IPS-20b (cell line): ENCODE measurements at regions not wholly inside any gene's neighbourhood (a gene's known extent, or its start where the extent isn't known, plus 50 kb on each side); places are given as distances from the start of the nearest gene placed in this dataset.

Source experiments
- H3K27ac ChIP-seq: one replicate; pipeline ENCODE4 v1.5.1; 2013; ENCODE audit warnings: low read length
- H3K27me3 ChIP-seq: 2 replicates; pipeline ENCODE4 v1.6.1; 2013; ENCODE audit warnings: mild to moderate bottlenecking, low read length, inconsistent platforms; ENCODE audit not compliant: insufficient read depth
- H3K36me3 ChIP-seq: 2 replicates; pipeline ENCODE4 v1.6.1; 2013; ENCODE audit warnings: low read depth, mild to moderate bottlenecking, inconsistent platforms, low read length, moderate library complexity; ENCODE audit not compliant: insufficient read depth
- H3K4me1 ChIP-seq: 2 replicates; pipeline ENCODE4 v1.6.1; 2013; ENCODE audit warnings: mild to moderate bottlenecking, control low read depth, inconsistent platforms, low read length, moderate library complexity; ENCODE audit not compliant: insufficient read depth
- H3K4me3 ChIP-seq: 2 replicates; pipeline ENCODE4 v1.5.1; 2013; ENCODE audit warnings: mild to moderate bottlenecking, low read length, inconsistent platforms
- H3K9ac ChIP-seq: 2 replicates; pipeline ENCODE4 v1.6.1; 2013; ENCODE audit warnings: low read depth, mild to moderate bottlenecking, inconsistent platforms, low read length, moderate library complexity
- H3K9me3 ChIP-seq: 2 replicates; pipeline ENCODE4 v1.6.1; 2013; ENCODE audit warnings: mild to moderate bottlenecking, low read depth, low read length, inconsistent platforms; ENCODE audit not compliant: insufficient read depth

DNA sequence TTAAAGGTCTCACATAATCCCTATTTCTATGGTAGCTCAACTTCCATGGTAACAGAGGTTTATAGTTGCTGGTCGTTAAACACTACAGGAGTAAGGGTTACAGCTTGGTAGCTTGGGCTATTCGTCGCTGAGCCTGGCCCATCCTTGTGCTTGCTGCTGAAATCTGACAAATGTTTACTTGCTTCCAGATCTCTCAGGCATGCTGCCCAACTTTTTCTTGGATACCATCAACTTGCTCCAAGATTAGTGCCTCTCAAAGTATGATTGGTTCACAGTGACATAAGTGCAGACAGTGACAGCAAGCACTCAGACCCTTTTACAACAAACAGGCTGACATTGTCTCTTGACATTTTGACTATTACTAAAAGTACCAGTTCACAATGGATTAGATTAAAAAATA is 231.8 kb downstream of the KCNS3 start:
- H3K9me3 ChIP-seq: peaks cover 4% of the 10 kb centered on the region; the same call in 1 of the 2 replicates
- no peaks in the 10 kb centered on the region for H3K36me3 ChIP-seq
- no peak overlapping the region for H3K27ac ChIP-seq
- no peaks in the 10 kb centered on the region for H3K27me3 ChIP-seq
- H3K4me3 ChIP-seq: no peak overlapping the region
- H3K4me1 ChIP-seq: no peaks in the 10 kb centered on the region; the same call in 1 of the 2 replicates
- H3K9ac ChIP-seq: no peak overlapping the region

DNA sequence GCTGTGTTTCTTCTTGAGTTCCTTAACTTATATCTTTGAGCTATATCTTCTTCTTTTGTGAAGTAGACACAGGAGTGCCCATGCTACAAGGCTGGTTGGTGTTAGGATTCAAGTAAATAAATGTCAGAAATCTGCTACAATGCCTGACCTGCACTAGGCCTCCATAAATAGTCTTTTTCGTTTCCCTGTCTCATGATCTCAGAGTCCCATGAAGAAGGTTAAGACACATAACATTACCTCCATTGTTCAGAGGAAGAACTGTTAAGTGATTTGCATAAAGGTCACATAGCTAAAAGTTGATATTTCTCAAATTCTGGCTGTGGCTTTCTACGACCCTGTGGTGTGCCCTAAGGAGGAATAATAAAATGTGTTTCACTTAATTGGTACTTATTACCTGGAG is 228.4 kb downstream of the KCNS3 start:
- Histone ChIP-seq H3K9me3 (no peaks in the 10 kb centered on the region), H3K4me3 (no peak overlapping the region), H3K27ac (no peak overlapping the region), H3K27me3 (no peaks in the 10 kb centered on the region), H3K36me3 (no peaks in the 10 kb centered on the region), H3K4me1 (no peaks in the 10 kb centered on the region; the same call in 1 of the 2 replicates), H3K9ac (no peak overlapping the region)

DNA sequence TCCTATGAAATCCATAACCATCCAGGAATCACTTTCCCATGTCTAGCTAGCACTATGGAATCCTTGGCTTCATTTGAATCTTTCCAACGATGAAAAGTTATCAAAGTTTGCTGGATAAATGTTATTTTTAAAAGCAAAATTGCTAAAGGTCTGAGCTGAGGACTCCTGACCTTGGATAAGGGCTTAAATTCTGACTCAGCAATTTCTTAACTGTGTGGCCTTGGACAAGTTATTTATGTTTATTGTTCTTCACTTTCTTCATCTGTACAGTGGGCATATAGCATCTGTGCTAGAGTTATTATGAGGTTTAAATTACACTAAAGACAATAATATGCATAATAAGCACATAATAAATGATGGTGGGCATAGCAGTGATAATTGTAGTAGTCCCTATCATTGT is 227.5 kb downstream of the KCNS3 start:
- H3K4me3 ChIP-seq: no peak overlapping the region
- no peak overlapping the region for H3K27ac ChIP-seq
- no peak overlapping the region for H3K9ac ChIP-seq
- no peaks in the 10 kb centered on the region; the same call in 1 of the 2 replicates for H3K4me1 ChIP-seq
- H3K9me3 ChIP-seq: no peaks in the 10 kb centered on the region
- H3K27me3 ChIP-seq: no peaks in the 10 kb centered on the region
- no peaks in the 10 kb centered on the region for H3K36me3 ChIP-seq

DNA sequence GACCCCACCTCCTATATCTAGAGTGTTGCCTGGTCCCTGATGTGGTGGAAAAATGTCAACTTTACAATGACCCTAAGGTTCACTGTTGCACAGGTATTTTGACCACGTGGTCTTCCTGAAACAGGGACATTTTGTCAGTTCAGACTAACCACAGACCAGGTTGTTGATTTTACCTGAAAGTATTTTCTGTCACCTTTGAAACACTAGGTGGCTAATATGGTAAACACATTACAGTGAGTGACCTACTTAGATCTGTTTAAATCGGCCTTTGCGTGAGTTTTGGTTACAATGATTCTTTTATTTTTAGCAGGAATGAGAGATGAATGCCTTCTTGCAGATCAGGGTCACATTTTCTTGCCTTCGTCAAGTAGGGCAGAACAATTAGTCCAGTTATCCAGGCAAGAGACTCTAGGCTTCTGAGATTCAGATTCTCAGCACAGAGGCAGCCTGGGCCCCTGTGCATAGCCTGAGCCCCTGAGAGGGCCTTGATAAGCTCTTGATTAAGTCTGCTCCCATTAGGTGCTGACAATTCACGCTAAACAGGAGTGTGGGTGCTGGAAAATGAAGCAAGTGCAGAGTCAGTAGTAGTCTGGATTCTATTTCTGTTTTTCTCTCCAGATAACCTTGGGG is 226.2 kb downstream of the KCNS3 start:
- H3K27ac ChIP-seq: no peak overlapping the region
- no peaks in the 10 kb centered on the region for H3K36me3 ChIP-seq
- H3K9me3 ChIP-seq: no peaks in the 10 kb centered on the region
- H3K27me3 ChIP-seq: no peaks in the 10 kb centered on the region
- H3K4me3 ChIP-seq: no peak overlapping the region
- no peaks in the 10 kb centered on the region; the same call in 1 of the 2 replicates for H3K4me1 ChIP-seq
- H3K9ac ChIP-seq: no peak overlapping the region

DNA sequence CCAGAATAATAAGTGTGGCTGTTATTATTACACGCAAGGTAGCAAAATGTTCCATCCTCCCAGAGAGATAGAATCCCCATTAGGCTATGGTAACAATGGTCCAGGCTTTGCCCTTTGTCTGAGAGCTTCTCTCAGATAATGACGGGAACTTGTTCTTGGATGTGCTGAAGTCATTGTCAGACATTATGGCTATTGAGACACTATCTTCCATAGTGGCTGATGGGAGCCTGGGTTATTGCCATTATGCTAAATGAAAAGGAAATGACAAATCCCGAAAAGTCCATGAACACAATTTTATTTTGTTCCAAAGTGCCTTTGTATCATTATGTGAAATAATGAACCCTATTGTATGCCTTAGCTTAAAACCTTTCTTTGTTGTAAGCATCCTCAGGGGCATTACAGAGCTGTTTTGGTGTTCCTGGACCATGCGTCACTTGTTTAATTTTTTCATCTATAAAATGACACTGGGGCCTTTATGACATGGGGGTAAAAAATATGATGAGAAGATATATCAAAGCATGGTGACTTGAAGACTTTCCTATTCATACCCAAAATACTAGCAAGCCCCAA is 218.5 kb downstream of the KCNS3 start:
- H3K4me1 ChIP-seq: no peaks in the 10 kb centered on the region
- no peaks in the 10 kb centered on the region for H3K27me3 ChIP-seq
- H3K36me3 ChIP-seq: no peaks in the 10 kb centered on the region
- H3K9ac ChIP-seq: no peak overlapping the region
- H3K9me3 ChIP-seq: no peaks in the 10 kb centered on the region; the same call in 1 of the 2 replicates
- H3K4me3 ChIP-seq: no peak overlapping the region
- no peak overlapping the region for H3K27ac ChIP-seq

DNA sequence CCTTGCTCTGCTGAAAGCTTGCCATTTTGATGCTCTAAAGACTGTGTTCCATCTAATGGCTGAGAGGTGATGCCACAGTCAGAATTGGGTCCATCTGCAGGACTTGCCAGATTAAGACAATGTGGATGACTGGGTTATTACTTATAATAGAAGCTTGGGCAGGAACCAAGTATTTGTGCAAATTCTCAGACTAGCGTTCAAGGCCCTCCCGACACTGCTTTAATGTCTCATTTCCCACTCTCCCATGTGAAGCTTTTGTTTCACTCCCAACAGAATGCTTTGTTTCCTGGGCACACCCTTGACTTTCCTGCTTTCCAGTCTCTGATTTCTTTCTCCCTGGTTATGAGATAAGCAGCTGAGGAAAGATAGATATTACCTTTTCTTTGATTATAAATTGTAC is 215.8 kb downstream of the KCNS3 start:
- Histone ChIP-seq H3K36me3 (no peaks in the 10 kb centered on the region), H3K4me1 (no peaks in the 10 kb centered on the region), H3K9me3 (no peaks in the 10 kb centered on the region; the same call in 1 of the 2 replicates), H3K27me3 (no peaks in the 10 kb centered on the region), H3K27ac (no peak overlapping the region), H3K9ac (no peak overlapping the region), H3K4me3 (no peak overlapping the region)

DNA sequence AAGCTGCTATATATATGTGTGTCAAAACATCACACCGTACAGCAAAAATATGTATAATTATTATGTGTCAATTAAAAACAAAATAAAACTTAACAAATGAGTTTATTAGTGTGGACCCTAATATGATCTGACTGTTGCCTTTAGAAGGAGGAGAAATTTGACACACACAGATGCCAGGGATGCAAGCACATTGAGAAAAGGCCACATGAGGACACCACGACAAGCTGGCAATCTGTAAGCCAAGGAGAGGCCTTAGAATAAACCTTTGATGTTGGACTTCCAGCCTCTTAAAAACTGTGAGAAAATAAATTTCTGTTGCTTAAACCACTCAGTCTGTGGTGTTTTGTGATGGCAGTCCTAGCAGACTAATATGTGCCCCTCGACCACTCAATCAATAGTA is 214.7 kb downstream of the KCNS3 start:
- no peak overlapping the region for H3K4me3 ChIP-seq
- H3K27me3 ChIP-seq: no peaks in the 10 kb centered on the region
- no peak overlapping the region for H3K9ac ChIP-seq
- H3K27ac ChIP-seq: no peak overlapping the region
- no peaks in the 10 kb centered on the region; the same call in 1 of the 2 replicates for H3K9me3 ChIP-seq
- H3K4me1 ChIP-seq: no peaks in the 10 kb centered on the region
- no peaks in the 10 kb centered on the region for H3K36me3 ChIP-seq

GRCh38 chr2:18092760-18093159 is 214.3 kb downstream of the KCNS3 start:
- Histone ChIP-seq H3K9me3 (no peaks in the 10 kb centered on the region; the same call in 1 of the 2 replicates), H3K4me3 (no peak overlapping the region), H3K36me3 (no peaks in the 10 kb centered on the region), H3K4me1 (no peaks in the 10 kb centered on the region), H3K27me3 (no peaks in the 10 kb centered on the region), H3K27ac (no peak overlapping the region), H3K9ac (no peak overlapping the region)

DNA sequence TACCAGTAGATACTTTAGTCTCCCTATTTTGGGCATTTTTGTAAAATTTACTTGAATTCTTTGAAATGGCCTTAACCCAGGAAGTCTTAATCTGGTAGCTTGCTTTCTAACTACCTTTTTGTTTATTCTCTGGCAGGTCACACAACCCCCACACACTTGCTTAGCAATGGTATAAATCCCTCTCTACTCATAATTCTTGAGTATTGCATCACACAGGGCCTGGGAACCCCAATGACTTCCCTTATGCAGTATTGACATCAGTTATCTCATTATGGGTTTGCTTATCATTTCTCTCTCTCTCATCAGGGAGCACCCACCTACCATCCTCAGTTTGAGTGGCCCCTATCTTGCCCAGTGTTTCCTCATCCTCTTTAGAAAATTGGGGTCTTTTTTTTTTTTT is 207.1 kb downstream of the KCNS3 start:
- no peaks in the 10 kb centered on the region for H3K9me3 ChIP-seq
- no peak overlapping the region for H3K4me3 ChIP-seq
- no peaks in the 10 kb centered on the region for H3K36me3 ChIP-seq
- no peaks in the 10 kb centered on the region for H3K27me3 ChIP-seq
- no peak overlapping the region for H3K9ac ChIP-seq
- H3K27ac ChIP-seq: no peak overlapping the region
- H3K4me1 ChIP-seq: no peaks in the 10 kb centered on the region

DNA sequence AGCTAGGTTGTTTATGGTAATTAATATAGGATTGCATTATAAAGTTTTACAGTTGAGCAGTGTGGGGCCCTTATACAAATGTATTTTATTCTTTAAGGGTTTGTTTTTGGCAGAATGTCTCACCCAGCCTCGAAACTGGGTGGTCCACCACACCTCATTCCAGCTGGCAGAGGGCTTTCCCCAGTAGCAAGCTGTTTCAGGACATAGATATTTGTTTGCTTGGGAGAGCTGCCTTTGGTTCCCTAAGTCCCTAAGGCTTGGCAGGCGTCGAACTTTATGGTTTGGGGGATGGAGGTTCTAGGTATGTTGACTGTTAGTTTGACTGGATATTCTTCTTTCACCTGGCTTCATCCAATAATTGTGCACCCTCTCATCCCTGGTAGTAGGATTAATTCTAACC is 205.9 kb downstream of the KCNS3 start:
- no peaks in the 10 kb centered on the region for H3K9me3 ChIP-seq
- H3K36me3 ChIP-seq: no peaks in the 10 kb centered on the region
- H3K27me3 ChIP-seq: no peaks in the 10 kb centered on the region
- H3K9ac ChIP-seq: no peak overlapping the region
- no peak overlapping the region for H3K4me3 ChIP-seq
- H3K4me1 ChIP-seq: no peaks in the 10 kb centered on the region
- no peak overlapping the region for H3K27ac ChIP-seq

DNA sequence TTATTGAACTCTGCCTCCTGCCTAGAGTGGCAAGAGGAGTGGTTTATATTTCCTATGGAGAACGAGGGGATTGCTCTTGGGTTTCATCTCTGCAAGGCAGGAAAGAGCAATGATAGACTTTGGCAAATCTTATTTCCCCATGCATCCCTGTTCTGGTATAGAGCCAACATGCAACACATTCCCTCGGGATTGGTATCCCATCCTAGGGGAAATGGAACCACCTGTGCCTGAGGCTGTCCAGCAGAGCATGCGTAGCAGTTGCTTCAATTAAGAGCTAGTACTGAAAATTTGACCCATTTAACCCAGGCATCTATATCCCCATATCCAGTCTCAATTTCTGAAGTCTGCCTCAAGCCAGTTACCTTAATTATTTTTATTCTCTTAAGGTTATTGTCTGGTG is 205.3 kb downstream of the KCNS3 start:
- Histone ChIP-seq H3K9ac (no peak overlapping the region), H3K36me3 (no peaks in the 10 kb centered on the region), H3K27me3 (no peaks in the 10 kb centered on the region), H3K4me1 (no peaks in the 10 kb centered on the region), H3K9me3 (no peaks in the 10 kb centered on the region), H3K4me3 (no peak overlapping the region), H3K27ac (no peak overlapping the region)

- H3K27me3 ChIP-seq: no peaks in the 10 kb centered on the region
- H3K4me1 ChIP-seq: no peaks in the 10 kb centered on the region
- no peak overlapping the region for H3K27ac ChIP-seq
- H3K9ac ChIP-seq: no peak overlapping the region
- H3K9me3 ChIP-seq: no peaks in the 10 kb centered on the region
- H3K4me3 ChIP-seq: no peak overlapping the region
- no peaks in the 10 kb centered on the region for H3K36me3 ChIP-seq
Measured at GRCh38 chr2:18078216-18078615, 199.7 kb downstream of the KCNS3 start.
